GM18511 (cell line): ENCODE measurements at regions not wholly inside any gene's neighbourhood (a gene's known extent, or its start where the extent isn't known, plus 50 kb on each side); places are given as distances from the start of the nearest gene placed in this dataset.
"Not testable (repeated sequence)": the region's sequence is repeated elsewhere in the genome, so short reads cannot be mapped to it uniquely, and the experiment has no call there.

Experiments
- ATAC-seq: cut with Tn5 transposase; IDR thresholded peaks from one replicate; pipeline ENCODE4 v1.9.1; 2021; ENCODE audit warnings: mild to moderate bottlenecking, moderate library complexity; ENCODE audit not compliant: unreplicated experiment

DNA sequence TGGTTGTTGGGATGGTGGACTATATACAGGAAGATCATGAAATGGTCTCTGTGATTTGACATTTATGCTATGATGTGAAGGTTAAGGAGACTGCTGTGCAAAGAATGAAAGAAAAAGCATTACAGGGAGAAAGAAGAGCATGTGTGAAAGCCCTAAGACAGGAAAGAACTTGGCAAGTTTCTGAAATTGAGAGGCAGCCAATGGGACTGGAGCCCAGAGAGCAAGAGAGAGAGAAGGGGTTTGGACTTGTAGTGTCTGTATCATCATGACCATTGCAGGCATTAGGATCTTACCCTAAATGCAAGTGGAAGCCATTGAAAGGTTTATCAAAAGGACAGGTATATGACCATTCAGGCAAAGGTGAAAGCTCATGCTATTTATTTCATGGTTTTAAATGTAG, 147.1 kb downstream of the NAA11 start:
- ATAC-seq: no peak

DNA sequence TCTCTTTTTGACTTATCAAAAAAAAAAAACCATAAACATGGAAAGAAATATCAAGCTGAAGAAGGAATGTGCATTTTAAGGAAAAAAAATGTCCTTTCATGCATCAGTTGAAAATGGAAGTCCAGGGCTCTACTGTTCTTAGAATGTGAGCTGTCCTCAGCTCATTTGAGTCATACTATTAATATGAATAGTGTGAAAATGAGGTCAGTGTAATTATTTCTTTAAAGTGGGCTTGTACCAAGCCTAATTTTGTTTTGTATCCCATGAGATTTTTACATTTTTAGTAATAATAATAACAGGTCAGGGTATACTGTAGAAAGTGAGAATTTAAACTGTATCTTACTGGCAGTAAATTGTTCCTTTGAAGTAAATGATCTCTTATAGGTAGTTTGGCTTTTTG, 148.5 kb downstream of the NAA11 start:
- peak; percentile 48 for ATAC-seq

- no peak for ATAC-seq
Measured at GRCh38 chr4:79176351-79176750, 149.5 kb downstream of the NAA11 start.

DNA sequence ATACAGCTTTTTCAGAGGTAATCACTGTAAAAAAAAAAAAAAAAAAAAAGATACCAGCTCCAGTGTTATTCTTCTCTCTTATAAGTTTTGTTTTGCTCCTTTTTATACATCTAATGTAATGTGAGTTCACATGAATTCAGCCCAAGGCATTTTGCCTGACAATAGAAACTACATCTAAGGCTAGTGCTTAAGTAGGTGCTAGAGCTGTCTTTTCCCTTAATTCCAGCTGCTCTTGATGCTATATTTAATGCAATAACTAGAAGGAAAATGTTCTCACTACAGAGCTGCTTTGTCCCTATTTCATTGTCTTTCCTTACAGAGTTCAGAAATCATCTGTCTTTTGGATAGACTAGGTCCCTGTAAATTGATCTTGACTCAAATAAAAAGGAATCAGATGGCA, 150.1 kb downstream of the NAA11 start:
- no peak for ATAC-seq

GRCh38 chr4:79174490-79175252, 151.2 kb downstream of the NAA11 start:
- ATAC-seq: no peak

- ATAC-seq: no peak
Measured at GRCh38 chr4:79173186-79173585, 152.7 kb downstream of the NAA11 start.

- peak; percentile 35 for ATAC-seq
Measured at GRCh38 chr4:79170077-79170476, 155.8 kb downstream of the NAA11 start.

GRCh38 chr4:79164907-79165610, 160.8 kb downstream of the NAA11 start:
- no peak for ATAC-seq

DNA sequence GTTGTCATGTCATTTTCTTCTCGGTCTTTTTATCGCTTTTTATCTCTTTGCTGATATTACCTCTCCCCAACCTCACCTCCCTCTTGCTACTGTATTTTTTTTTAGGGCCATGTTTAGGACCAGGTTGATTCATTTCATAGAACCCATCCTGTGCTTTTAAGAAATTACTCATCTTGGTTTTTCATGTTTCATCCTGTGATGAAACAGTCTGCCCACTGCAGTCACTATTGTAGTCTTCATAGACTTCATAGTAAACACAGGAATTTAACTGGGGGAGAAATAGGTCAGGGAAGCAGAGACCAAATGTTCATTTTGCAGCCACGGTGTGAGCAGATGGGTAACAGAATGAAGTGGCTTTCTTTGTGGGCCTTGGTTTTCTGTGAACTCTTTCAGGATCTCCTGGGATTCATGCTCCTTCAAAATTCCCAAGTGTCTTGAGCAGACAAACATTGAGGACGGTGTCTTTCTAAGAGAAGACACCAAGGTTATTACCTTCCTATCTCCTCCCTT, 161.8 kb downstream of the NAA11 start:
- peak; percentile 67 for ATAC-seq

DNA sequence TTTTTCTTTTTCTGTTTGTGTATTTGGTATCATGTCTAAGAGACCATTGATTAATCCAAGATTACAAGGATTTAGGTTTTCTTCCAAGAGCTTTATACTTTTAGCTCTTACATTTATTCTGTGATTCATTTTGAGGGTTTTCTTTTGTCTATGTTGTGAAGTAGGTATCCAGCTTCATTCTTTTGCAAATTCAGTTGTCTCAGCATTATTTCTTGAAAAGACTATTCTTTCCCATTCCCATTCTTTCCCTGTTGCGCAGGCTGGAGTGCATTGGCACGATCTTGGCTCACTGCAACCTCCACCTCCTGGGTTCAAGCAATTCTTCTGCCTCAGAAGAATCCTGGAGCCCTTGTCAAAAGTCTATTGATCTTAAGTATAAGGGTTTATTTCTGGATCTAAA, 164.9 kb downstream of the NAA11 start:
- ATAC-seq: no peak

- ATAC-seq: not testable (repeated sequence)
Measured at GRCh38 chr4:79158705-79159104, 167.2 kb downstream of the NAA11 start.

- ATAC-seq: no peak
Measured at GRCh38 chr4:79155336-79155735, 170.5 kb downstream of the NAA11 start.

GRCh38 chr4:79150820-79151416, 174.9 kb downstream of the NAA11 start:
- no peak for ATAC-seq

GRCh38 chr4:79148369-79148768, 177.5 kb downstream of the NAA11 start:
- no peak for ATAC-seq

DNA sequence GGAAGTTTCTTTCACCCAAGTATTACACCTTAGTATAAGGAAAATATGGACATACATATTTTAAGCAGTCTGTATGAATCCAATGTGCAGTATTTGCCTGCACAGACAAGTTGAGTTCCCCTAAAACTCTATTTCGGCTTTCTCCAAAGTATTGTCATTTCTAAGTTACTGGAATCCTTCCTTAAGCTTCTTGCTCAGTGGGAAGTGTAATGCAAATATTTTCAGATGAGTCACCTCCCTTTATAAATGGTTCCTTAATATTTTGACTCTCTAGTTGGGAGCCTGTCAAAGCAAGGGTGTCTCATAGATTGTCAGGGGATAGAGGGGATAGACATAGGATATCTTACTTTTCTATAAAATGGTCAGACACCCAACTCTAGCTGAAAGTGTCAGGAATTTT, 178.6 kb downstream of the NAA11 start:
- ATAC-seq: no peak

DNA sequence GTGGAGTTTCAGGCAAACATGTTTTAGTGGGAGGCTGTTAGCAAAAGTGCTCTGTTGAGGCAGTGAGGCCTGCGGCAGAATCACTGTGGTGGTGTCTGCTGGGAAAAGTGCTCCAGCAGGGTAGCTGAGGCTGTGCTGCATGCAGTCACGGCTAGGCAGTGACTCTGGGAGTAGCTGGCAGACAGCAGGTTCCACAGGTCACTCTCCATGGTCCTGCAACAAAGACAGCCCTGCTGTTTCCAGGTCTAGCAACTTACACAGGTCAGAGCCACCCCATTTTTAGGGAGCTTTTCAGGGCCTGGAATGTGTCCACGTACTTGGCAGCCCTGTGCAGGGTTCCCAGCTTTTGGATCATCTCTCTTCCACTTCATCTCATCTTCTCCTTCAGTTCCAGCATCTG, 184.3 kb downstream of the NAA11 start:
- no peak for ATAC-seq

DNA sequence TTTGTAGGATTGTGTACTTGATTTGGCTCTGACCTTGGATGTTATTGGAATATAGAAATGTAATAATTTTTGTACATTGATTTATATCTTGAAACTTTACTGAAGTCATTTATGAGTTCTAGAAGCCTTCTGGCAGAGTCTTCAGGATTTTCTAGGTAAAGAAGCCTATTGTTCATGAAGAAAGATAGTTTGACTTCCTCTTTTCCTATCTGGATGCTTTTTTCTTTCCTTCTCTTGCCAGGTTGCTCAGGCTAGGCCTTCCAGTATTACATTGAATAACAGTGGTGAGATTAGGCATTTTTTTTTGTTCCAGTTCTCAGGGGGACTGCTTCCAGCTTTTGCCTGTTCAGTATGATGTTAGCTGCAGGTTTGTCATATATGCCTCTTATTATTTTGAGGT, 191.1 kb downstream of the NAA11 start:
- no peak for ATAC-seq

DNA sequence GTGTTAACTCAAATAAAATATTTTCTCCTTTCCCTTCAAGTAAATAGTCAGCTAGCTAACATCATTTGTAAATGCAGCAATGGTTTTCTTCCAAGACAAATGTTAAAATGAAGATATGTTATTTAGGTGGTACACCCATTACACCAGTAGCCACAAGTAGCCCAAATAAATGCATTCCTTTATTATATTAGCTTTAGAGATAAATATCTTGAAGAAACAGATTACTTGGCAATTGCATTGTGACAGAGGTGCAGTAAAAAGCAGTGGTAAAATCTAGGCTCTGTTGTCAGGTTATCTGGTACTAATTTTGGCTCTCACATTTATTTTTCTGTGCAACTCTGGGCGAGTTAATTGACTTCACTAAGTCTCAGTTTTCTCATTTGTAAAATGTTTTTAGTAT, 193.0 kb downstream of the NAA11 start:
- ATAC-seq: no peak

GRCh38 chr4:79121875-79122358, 182.7 kb upstream of the PAQR3 start:
- no peak for ATAC-seq

- no peak for ATAC-seq
Measured at GRCh38 chr4:79121223-79121622, 182.0 kb upstream of the PAQR3 start.

GRCh38 chr4:79117051-79117450, 177.8 kb upstream of the PAQR3 start:
- not testable (repeated sequence) for ATAC-seq

DNA sequence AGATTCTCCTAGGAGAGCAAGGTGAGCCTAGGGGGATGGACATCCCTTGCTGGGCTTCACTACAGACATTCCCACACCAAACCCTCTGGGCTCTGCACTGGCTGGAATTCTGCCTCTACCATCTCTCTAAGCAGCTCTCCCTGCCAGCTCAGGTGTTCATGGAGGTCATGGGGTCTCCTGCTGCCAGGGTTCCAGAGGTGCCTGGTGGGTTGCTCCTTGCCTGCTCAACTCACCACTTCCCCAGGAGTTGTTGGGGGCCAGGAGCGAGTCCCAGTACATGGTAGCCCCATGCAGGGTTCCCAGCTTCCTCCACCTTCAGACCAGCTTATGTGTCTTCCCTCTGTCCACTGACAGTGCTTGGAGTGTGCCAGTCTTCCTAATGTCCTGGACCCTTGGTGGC, 167.8 kb upstream of the PAQR3 start:
- no peak for ATAC-seq
